GM10266 (cell line): ENCODE measurements at regions not wholly inside any gene's neighbourhood (a gene's known extent, or its start where the extent isn't known, plus 50 kb on each side); places are given as distances from the start of the nearest gene placed in this dataset.

Source experiments
- DNase-seq: peaks from one replicate; pipeline ENCODE4 v3.0.0; 2012; ENCODE audit errors: extremely low spot score
- TF ChIP-seq, protein P1 (sequence below): IDR thresholded peaks from 2 replicates; pipeline ENCODE4 v1.5.1; 2012; ENCODE audit warnings: mild to moderate bottlenecking, low read depth; ENCODE audit not compliant: control insufficient read depth, insufficient read depth; ENCODE audit errors: missing control alignments

DNA sequence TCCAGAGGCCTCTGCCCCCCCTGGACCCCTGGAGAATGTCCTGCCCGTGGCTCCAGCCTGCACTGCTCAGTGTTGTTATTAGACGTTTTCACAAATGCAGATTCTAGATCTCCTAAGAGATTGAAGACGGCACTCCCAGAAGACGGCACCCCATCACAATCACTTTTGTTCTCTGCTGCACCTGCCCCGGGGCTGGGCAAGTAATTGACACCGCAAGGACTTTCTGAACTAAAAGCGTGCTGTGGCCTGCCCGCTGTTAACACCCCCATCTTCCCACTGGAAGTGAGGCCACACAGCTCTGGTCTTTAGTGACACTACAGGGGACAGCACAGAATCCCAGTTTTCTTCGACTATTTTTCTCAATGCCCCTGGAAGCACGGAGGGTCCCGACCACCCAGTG, 256.9 kb downstream of the ENGASE start:
- TF ChIP-seq, protein P1, sequence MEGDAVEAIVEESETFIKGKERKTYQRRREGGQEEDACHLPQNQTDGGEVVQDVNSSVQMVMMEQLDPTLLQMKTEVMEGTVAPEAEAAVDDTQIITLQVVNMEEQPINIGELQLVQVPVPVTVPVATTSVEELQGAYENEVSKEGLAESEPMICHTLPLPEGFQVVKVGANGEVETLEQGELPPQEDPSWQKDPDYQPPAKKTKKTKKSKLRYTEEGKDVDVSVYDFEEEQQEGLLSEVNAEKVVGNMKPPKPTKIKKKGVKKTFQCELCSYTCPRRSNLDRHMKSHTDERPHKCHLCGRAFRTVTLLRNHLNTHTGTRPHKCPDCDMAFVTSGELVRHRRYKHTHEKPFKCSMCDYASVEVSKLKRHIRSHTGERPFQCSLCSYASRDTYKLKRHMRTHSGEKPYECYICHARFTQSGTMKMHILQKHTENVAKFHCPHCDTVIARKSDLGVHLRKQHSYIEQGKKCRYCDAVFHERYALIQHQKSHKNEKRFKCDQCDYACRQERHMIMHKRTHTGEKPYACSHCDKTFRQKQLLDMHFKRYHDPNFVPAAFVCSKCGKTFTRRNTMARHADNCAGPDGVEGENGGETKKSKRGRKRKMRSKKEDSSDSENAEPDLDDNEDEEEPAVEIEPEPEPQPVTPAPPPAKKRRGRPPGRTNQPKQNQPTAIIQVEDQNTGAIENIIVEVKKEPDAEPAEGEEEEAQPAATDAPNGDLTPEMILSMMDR: no peak
- DNase-seq: no peak

DNA sequence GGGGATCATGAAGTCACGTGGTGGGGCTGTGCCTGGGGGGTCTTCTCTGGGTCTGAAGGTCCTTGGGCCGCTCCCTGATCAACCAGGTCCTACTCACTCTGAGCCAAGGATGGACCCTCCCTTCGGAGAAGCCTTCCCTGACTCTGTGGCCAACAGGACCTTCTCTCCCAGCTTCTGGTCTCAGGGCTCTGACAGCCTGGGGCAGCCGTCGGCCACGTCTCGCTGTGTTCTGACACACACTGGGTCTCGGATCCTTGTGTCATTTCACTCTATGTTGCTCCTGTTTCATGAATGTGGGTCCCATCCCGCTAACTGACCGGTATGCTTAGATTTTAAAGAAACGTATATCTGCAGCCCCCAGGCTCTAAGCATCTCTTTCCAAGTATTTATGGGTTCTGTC, 256.1 kb downstream of the ENGASE start:
- TF ChIP-seq, protein P1: no peak
- DNase-seq: no peak

DNA sequence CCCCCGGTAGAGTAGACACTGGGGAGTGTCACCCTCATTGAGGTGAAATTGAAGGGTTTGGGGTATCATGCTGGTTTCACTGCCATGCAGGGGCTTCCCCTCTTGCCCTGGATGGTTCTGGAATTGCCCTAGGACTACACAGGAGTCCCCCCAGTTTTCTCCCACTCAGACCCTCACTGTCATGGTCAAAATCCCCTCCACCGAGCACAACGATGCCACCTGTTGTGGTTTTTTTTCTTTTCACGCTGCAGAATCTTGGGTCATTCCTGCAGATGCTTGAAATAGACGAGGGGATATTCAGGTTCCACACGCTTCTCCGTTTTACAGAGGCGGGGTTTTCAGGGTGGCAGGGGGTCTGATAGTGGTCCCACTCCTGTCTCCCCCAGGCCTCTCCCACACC, 255.6 kb downstream of the ENGASE start:
- DNase-seq: no peak

DNA sequence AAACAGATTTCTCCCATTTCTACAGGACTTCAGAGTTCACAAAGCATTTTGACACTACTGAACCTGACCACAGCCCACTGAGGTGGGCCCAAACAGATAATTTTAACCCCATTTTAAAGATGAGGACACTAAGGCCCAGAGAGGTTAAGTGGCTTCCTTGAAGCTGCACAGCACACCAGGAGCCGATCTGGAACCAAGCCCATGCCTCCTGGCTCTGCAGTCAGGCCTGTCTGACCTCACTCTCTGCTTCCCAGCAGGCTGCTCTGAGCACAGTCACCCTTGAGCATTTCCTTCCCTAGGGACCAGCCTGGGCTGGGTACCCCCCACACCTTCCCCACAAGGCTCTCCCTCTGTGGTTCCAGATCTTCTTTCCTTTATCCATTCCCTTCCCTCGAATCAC, 252.2 kb downstream of the ENGASE start:
- TF ChIP-seq, protein P1: no peak
- no peak for DNase-seq

More for the DNA sequence above, 255.6 kb downstream of the ENGASE start:
- TF ChIP-seq, protein P1: no peak

DNA sequence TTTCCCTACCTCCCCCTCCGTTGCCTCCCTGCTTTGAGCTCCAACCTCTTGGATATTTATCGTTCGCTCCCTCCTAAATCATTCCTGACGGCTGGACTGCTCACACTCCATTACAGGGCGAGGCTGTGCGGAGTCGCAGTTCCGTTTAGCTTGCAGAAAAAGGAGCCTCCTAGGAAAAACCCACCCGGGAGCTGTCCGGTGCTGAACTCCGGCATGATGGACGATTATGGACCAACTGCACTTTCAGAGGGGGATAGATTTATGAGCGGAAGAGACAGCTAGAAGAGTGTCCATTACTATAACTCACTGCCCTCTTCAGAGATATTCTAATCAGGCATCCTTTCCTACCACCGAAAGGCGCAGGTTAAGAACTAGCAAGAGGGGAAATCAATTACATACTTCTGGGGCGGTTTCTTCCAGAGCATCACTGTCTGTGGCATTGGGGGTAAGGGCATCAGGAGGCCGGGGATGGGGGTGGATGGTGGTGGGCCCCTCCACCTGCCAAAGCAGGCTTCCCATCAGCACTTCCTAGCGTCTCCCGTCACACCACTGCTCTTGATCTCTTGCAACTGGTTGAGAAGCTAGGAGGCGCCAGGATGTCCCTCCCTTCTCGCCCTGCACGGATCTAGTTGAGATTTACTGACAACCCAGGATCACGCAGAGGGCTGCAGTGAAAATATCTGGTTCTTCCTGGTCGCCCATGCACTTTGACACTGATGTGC, 251.2 kb downstream of the ENGASE start:
- DNase-seq: no peak
- TF ChIP-seq, protein P1: no peak

DNA sequence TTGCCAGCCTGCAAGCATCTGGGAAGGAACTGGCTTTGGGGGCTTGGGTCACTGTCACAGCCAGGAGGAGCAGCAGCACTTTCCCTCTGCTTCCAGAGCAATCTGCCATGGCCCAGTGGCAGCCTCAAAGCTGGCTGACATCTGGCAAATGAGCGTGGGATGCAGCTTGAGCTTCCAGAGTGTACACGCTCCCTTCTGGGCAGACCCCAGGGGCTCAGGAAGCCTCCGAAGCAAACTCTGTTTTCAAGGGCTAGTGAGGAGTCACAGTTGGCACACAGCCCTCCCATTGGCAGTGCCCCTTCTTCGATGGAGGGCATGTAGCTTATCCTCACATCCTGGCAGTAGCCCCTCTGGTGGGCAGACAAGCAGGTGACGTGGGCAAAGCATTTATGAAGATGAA, 249.6 kb downstream of the ENGASE start:
- no peak for DNase-seq
- TF ChIP-seq, protein P1: no peak

DNA sequence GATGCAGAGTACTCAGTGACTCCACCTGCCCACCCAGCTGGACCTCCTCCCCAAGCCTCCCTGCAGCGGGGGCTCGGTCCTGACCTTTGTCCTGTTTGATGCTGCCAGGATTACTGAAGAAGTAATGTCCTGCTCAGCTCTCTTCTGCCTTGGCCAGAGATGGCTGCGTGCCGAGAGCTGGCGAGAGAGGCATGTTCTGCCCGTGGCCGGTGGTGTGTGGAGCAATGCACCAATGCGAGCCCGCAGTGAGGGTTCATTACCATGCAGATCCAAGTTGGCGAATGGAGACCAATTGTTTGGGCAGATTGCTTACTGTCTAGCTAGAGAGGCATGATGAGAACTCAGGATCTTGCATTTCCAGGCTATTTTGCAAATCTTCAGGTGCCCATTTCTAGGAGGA, 248.9 kb downstream of the ENGASE start:
- no peak for DNase-seq
- TF ChIP-seq, protein P1: no peak
